ACHN (cell line): ENCODE measurements at regions not wholly inside any gene's neighbourhood (a gene's known extent, or its start where the extent isn't known, plus 50 kb on each side); places are given as distances from the start of the nearest gene placed in this dataset.
A peak's percentile ranks its signal among the peaks of the same experiment; 100 is the strongest.

ENCODE experiments used
- DNase-seq: peaks from one replicate; pipeline ENCODE4 v3.0.0-alpha.2; 2015
- in situ Hi-C: cut with HindIII; loops from 2 replicates; pipeline ENCODE4 v1.10.0; 2017; ENCODE audit warnings: low sequenced_read_pairs, low pct_ligation_motif_present, low pct_unique_long_range_greater_than_20kb

GRCh38 chr5:51892680-51893079, 509.4 kb downstream of the ISL1 start:
- in situ Hi-C loops: no loop called here
- DNase-seq: no peak

GRCh38 chr5:51895834-51896233, 512.6 kb downstream of the ISL1 start:
- DNase-seq: no peak
- in situ Hi-C loops: no loop called here

GRCh38 chr5:51902512-51902911, 519.3 kb downstream of the ISL1 start:
- DNase-seq: no peak
- in situ Hi-C loops: no loop called here

GRCh38 chr5:51908215-51908614, 525.0 kb downstream of the ISL1 start:
- in situ Hi-C loops: no loop called here
- DNase-seq: no peak

GRCh38 chr5:51944500-51945125, 561.4 kb downstream of the ISL1 start:
- no peak for DNase-seq
- in situ Hi-C loops: no loop called here

- DNase-seq: no peak
- in situ Hi-C loops: no loop called here
Observed at GRCh38 chr5:51958473-51958872, 575.2 kb downstream of the ISL1 start.

GRCh38 chr5:51960617-51961121, 577.4 kb downstream of the ISL1 start:
- DNase-seq: peak; percentile 46
- in situ Hi-C loops: no loop called here

- in situ Hi-C loops: no loop called here
- DNase-seq: no peak
Observed at GRCh38 chr5:51961154-51961562, 577.9 kb downstream of the ISL1 start.

GRCh38 chr5:51968756-51969155, 585.5 kb downstream of the ISL1 start:
- DNase-seq: no peak
- in situ Hi-C loops: no loop called here

GRCh38 chr5:51974834-51975233, 591.6 kb downstream of the ISL1 start:
- in situ Hi-C loops: no loop called here
- DNase-seq: no peak

- in situ Hi-C loops: no loop called here
- no peak for DNase-seq
Observed at GRCh38 chr5:51977014-51977413, 593.8 kb downstream of the ISL1 start.

GRCh38 chr5:51983161-51983560, 599.9 kb downstream of the ISL1 start:
- no peak for DNase-seq
- in situ Hi-C loops: no loop called here

GRCh38 chr5:51986733-51987132, 603.5 kb downstream of the ISL1 start:
- in situ Hi-C loops: no loop called here
- DNase-seq: no peak

GRCh38 chr5:51987239-51987638, 604.0 kb downstream of the ISL1 start:
- in situ Hi-C loops: no loop called here
- DNase-seq: no peak

GRCh38 chr5:51987669-51988209, 604.5 kb downstream of the ISL1 start:
- in situ Hi-C loops: no loop called here
- no peak for DNase-seq

GRCh38 chr5:51988634-51989033, 605.4 kb downstream of the ISL1 start:
- in situ Hi-C loops: no loop called here
- no peak for DNase-seq

- no peak for DNase-seq
- in situ Hi-C loops: no loop called here
Observed at GRCh38 chr5:51990241-51990640, 607.0 kb downstream of the ISL1 start.

GRCh38 chr5:51990661-51991180, 607.5 kb downstream of the ISL1 start:
- DNase-seq: no peak
- in situ Hi-C loops: no loop called here

- in situ Hi-C loops: no loop called here
- DNase-seq: no peak
Observed at GRCh38 chr5:51991940-51992339, 608.7 kb downstream of the ISL1 start.

GRCh38 chr5:51995773-51996306, 612.6 kb downstream of the ISL1 start:
- DNase-seq: no peak
- in situ Hi-C loops: no loop called here
